Keratinocyte (primary cell): ENCODE measurements at regions not wholly inside any gene's neighbourhood (a gene's known extent, or its start where the extent isn't known, plus 50 kb on each side); places are given as distances from the start of the nearest gene placed in this dataset.

Experiments used
- DNase-seq: peaks from one replicate; pipeline ENCODE4 v3.0.0-alpha.2; 2011; ENCODE audit warnings: low read depth, missing footprints, low spot score
- FAIRE-seq: peaks from 2 replicates; lab custom pipeline; 2011; peaks lifted over from hg19 to GRCh38; lab: Jason Lieb, UNC
- H2AFZ ChIP-seq: 2 replicates; pipeline ENCODE4 v1.6.0; 2012; ENCODE audit warnings: low read length, control low read depth, inconsistent platforms; ENCODE audit not compliant: control insufficient read depth
- H3K27ac ChIP-seq: 2 replicates; pipeline ENCODE4 v1.5.1; 2011; ENCODE audit warnings: low read length; ENCODE audit not compliant: control insufficient read depth, insufficient read depth
- H3K27me3 ChIP-seq: 3 replicates; pipeline ENCODE4 v1.6.0; 2011; ENCODE audit warnings: low read length; ENCODE audit not compliant: control insufficient read depth, insufficient read depth; ENCODE audit errors: extremely low read depth
- H3K36me3 ChIP-seq, 2 experiments: 2 replicates in 1 of 2; 3 replicates in 1 of 2; pipeline ENCODE4 v1.5.1; 2011; ENCODE audit warnings: low read length in 2 of 2, mild to moderate bottlenecking in 1 of 2; ENCODE audit not compliant: control insufficient read depth in 2 of 2, insufficient read depth in 2 of 2; ENCODE audit errors: extremely low read depth in 1 of 2
- H3K4me1 ChIP-seq: 3 replicates; pipeline ENCODE4 v1.5.1; 2011; ENCODE audit warnings: low read length; ENCODE audit not compliant: control insufficient read depth, insufficient read depth; ENCODE audit errors: extremely low read depth
- H3K4me2 ChIP-seq: 3 replicates; pipeline ENCODE4 v1.6.0; 2011; ENCODE audit warnings: low read depth, low read length; ENCODE audit not compliant: control insufficient read depth, insufficient read depth; ENCODE audit errors: extremely low read depth
- H3K4me3 ChIP-seq, 3 experiments: fragments of 200-600 bp in 1 of 3; sonication (generic) in 1 of 3; 2 replicates in 2 of 3; 3 replicates in 1 of 3; pipeline ENCODE4 v1.5.1; 2011 to 2016; ENCODE audit warnings: low read length in 3 of 3, mild to moderate bottlenecking in 3 of 3, control low read depth in 2 of 3, inconsistent platforms in 1 of 3, low read depth in 1 of 3, mixed read lengths in 1 of 3, mixed run types in 1 of 3, moderate library complexity in 1 of 3; ENCODE audit not compliant: control insufficient read depth in 2 of 3, insufficient read depth in 2 of 3; ENCODE audit errors: extremely low read depth in 1 of 3
- H3K79me2 ChIP-seq: 2 replicates; pipeline ENCODE4 v1.6.0; 2012; ENCODE audit warnings: low read length; ENCODE audit not compliant: control insufficient read depth, insufficient read depth
- H3K9ac ChIP-seq: 3 replicates; pipeline ENCODE4 v1.6.0; 2011; ENCODE audit warnings: low read length; ENCODE audit not compliant: control insufficient read depth, insufficient read depth; ENCODE audit errors: extremely low read depth
- H3K9me1 ChIP-seq: 3 replicates; pipeline ENCODE4 v1.6.0; 2011; ENCODE audit warnings: low read length; ENCODE audit not compliant: control insufficient read depth, insufficient read depth; ENCODE audit errors: extremely low read depth
- H3K9me3 ChIP-seq: 2 replicates; pipeline ENCODE4 v1.5.1; 2012; ENCODE audit warnings: low read depth, low read length; ENCODE audit not compliant: control insufficient read depth
- H4K20me1 ChIP-seq: 3 replicates; pipeline ENCODE4 v1.6.0; 2011; ENCODE audit warnings: low read length; ENCODE audit not compliant: control insufficient read depth, insufficient read depth; ENCODE audit errors: extremely low read depth
- EZH2 ChIP-seq: IDR thresholded peaks from one replicate; pipeline ENCODE4 v1.6.1; 2012; ENCODE audit warnings: inconsistent platforms, mild to moderate bottlenecking, low read length, moderate library complexity
- dilution Hi-C: fragments of 300-500 bp; cut with MboI; formaldehyde crosslinking; loops from one replicate; pipeline ENCODE4 v1.7.0; 2020; ENCODE audit warnings: low sequenced_read_pairs; ENCODE audit not compliant: extremely low pct_ligation_motif_present
- TF ChIP-seq, protein P1 (sequence below), 3 experiments: IDR thresholded peaks in 1 of 3; conservative IDR thresholded peaks in 1 of 3; optimal IDR thresholded peaks in 1 of 3; 2 replicates in 2 of 3; 3 replicates in 1 of 3; pipeline versions ENCODE3 to v1.5.1; 2011; ENCODE audit warnings: low read length in 3 of 3, mild to moderate bottlenecking in 3 of 3, moderate library complexity in 2 of 3, control low read depth in 1 of 3, inconsistent platforms in 1 of 3; ENCODE audit not compliant: insufficient read depth in 2 of 3; ENCODE audit errors: extremely low read depth in 1 of 3

DNA sequence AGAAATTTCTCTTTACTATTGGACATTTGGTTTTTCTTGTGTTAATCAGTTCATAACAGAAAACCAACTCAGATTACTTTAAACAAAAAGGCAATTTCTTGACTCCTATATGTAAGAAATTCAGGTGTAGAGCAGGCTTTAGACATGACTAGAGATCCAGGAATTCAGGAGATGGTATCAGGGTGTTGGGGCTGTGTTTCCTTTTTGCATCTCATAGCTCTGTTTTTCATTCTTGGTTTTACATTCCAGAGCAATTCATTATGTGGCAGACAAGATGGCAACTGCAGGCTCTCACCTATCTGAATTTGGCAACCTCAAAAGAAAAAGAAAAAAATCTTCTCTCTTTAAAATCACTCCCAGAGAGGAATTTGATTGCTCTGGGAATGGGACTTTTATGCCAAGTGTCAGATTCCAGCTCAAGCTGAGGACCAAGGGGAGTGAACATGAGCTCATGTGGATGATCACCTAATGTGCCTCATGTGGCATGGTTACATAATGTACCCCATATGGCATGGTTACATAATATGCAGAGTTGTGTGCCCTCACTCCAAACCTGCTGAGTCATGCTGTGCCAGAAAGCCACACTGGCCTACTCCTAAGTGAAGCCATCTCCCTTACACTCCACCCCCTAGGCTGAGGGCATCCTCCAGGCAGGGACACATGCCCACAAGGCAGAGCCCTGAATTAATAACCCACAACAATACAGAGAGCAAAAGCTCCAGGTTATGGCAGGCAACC is 282.7 kb downstream of the MBD2 start:
- Histone ChIP-seq H3K36me3 (no peaks in the 10 kb centered on the region), H3K4me3 (no peak overlapping the region), H3K79me2 (no peaks in the 10 kb centered on the region), H4K20me1 (no peaks in the 10 kb centered on the region), H3K4me1 (peaks cover 11% of the 10 kb centered on the region), H3K27me3 (no peaks in the 10 kb centered on the region), H3K9ac (no peak overlapping the region), H3K4me2 (no peak overlapping the region), H3K9me3 (peaks cover 7% of the 10 kb centered on the region), H3K27ac (no peak overlapping the region), H3K9me1 (no peaks in the 10 kb centered on the region), H2AFZ (no peak overlapping the region)
- TF ChIP-seq, protein P1, sequence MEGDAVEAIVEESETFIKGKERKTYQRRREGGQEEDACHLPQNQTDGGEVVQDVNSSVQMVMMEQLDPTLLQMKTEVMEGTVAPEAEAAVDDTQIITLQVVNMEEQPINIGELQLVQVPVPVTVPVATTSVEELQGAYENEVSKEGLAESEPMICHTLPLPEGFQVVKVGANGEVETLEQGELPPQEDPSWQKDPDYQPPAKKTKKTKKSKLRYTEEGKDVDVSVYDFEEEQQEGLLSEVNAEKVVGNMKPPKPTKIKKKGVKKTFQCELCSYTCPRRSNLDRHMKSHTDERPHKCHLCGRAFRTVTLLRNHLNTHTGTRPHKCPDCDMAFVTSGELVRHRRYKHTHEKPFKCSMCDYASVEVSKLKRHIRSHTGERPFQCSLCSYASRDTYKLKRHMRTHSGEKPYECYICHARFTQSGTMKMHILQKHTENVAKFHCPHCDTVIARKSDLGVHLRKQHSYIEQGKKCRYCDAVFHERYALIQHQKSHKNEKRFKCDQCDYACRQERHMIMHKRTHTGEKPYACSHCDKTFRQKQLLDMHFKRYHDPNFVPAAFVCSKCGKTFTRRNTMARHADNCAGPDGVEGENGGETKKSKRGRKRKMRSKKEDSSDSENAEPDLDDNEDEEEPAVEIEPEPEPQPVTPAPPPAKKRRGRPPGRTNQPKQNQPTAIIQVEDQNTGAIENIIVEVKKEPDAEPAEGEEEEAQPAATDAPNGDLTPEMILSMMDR (optimal IDR thresholded peaks at IDR 0.05 in 1 of 3, IDR thresholded peaks at IDR 0.05 in 1 of 3, conservative IDR thresholded peaks at IDR 0.05 in 1 of 3; ENCODE audit: extremely low read depth in 1 of 3, insufficient read depth in 2 of 3, low read length in 3 of 3) = no peak
- no peak for TF ChIP-seq EZH2
- dilution Hi-C loops = no loop called here
- FAIRE-seq = no peak
- peak; percentile 32 for DNase-seq

DNA sequence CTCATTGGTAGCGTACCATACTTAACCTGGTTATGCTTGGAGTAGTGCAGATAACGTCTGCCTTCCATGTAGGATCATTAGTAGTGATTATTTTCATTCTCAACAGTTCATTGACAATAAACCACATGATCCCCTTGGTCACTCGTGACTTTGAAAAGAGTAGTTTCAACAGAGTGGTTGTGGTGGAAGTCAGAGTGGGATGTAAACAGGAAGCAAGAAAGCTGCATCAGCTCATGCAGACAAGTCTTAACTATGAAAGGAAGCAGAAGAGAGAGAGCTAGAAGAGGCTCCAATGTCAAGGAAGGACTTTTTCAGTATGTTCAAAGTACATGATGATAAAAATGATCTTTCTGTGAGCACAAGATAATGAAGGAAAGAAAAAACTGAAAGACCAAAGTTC is 287.4 kb downstream of the MBD2 start:
- no peak overlapping the region for H3K9ac ChIP-seq
- FAIRE-seq (no peak), DNase-seq (no peak)
- no peaks in the 10 kb centered on the region for H3K9me1 ChIP-seq
- H3K27ac ChIP-seq = no peak overlapping the region
- TF ChIP-seq, protein P1 (optimal IDR thresholded peaks at IDR 0.05 in 1 of 3, IDR thresholded peaks at IDR 0.05 in 1 of 3, conservative IDR thresholded peaks at IDR 0.05 in 1 of 3; ENCODE audit: extremely low read depth in 1 of 3, insufficient read depth in 2 of 3, low read length in 3 of 3) = no peak
- no peak for TF ChIP-seq EZH2
- peaks cover 8% of the 10 kb centered on the region for H3K4me1 ChIP-seq
- no peak overlapping the region for H3K4me3 ChIP-seq
- H3K4me2 ChIP-seq = no peak overlapping the region
- H2AFZ ChIP-seq = no peak overlapping the region
- H3K36me3 ChIP-seq = no peaks in the 10 kb centered on the region
- dilution Hi-C loops = no loop called here
- no peaks in the 10 kb centered on the region for H3K79me2 ChIP-seq
- no peaks in the 10 kb centered on the region for H4K20me1 ChIP-seq
- H3K27me3 ChIP-seq = no peaks in the 10 kb centered on the region
- H3K9me3 ChIP-seq = no peaks in the 10 kb centered on the region
